ENCODE measurements at regions not wholly inside any gene's neighbourhood (a gene's known extent, or its start where the extent isn't known, plus 50 kb on each side); places are given as distances from the start of the nearest gene placed in this dataset.

DNA sequence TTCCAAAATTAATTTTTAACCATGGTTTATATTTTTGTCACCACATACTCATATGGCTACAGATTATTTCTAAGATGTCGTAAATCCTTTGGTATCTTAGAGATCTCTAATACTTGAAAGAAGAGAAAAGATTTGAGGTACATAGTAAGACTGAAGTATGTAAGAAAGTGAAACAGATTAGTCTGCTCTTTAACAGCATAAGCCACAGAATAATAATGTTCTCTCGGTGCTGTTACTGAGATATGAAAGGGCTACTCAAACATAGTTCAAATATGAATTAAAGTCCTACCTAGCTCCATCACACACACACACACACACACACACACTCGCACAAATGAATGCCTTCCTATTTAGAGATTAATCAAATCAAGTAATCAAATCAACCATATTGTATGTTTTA is 274.1 kb upstream of the PCDH18 start:
- TF ChIP-seq, protein P1, sequence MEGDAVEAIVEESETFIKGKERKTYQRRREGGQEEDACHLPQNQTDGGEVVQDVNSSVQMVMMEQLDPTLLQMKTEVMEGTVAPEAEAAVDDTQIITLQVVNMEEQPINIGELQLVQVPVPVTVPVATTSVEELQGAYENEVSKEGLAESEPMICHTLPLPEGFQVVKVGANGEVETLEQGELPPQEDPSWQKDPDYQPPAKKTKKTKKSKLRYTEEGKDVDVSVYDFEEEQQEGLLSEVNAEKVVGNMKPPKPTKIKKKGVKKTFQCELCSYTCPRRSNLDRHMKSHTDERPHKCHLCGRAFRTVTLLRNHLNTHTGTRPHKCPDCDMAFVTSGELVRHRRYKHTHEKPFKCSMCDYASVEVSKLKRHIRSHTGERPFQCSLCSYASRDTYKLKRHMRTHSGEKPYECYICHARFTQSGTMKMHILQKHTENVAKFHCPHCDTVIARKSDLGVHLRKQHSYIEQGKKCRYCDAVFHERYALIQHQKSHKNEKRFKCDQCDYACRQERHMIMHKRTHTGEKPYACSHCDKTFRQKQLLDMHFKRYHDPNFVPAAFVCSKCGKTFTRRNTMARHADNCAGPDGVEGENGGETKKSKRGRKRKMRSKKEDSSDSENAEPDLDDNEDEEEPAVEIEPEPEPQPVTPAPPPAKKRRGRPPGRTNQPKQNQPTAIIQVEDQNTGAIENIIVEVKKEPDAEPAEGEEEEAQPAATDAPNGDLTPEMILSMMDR (IDR thresholded peaks at IDR 0.05; ENCODE audit: low read depth, low read length, missing input control) = no peak
- TF ChIP-seq, protein P2, sequence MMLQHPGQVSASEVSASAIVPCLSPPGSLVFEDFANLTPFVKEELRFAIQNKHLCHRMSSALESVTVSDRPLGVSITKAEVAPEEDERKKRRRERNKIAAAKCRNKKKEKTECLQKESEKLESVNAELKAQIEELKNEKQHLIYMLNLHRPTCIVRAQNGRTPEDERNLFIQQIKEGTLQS (IDR thresholded peaks at IDR 0.05) = no peak
- TF ChIP-seq YY1 (IDR thresholded peaks at IDR 0.05) = no peak
- TF ChIP-seq RAD21 (IDR thresholded peaks at IDR 0.05) = no peak

All from liver (tissue), 3 donors.